Fibroblast of the conjunctiva (primary cell): ENCODE measurements at regions not wholly inside any gene's neighbourhood (a gene's known extent, or its start where the extent isn't known, plus 50 kb on each side); places are given as distances from the start of the nearest gene placed in this dataset.
"Not testable (repeated sequence)": the region's sequence is repeated elsewhere in the genome, so short reads cannot be mapped to it uniquely, and the experiment has no call there.

Source experiments
- DNase-seq: peaks from one replicate; pipeline ENCODE4 v3.0.0-alpha.2; 2010; ENCODE audit warnings: low read depth

GRCh38 chr5:127216143-127216542, 74.5 kb upstream of the MEGF10 start:
- no peak for DNase-seq

DNA sequence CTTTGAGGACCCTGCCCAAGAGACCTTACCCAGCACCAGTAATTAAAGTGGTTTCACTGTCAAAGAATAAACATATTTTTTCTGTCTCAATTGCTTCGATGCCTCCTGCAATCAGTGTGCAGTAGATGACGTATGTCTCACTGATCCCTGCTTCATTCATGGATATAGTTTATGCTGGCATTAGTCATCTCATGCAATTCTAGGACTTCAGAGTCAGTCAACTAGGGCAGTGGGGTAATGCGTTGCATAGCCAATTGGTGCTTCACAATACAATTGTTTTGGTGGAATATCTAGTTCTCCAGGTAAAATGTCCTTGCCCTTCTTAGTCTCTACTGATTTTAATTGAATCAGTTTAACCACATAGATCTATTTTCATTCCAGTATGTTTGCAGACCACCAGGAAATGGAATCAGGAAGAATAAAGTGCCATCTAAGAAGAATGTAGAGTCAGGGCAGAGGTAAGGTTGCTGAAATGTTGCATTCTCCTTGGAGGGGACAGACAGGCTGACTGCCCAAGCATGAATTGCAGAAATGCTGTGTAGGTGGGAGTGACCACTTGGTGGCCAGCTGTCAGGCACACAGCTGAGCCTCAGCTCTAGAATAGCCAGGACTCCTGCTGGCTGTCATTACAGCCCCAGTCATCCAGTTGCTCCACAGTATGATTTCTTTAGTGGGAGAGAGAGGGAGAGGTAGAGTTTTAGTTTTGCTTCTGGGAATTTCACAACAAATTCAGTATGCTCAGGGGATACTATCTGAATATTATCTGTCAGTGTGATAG, 73.5 kb upstream of the MEGF10 start:
- no peak for DNase-seq

DNA sequence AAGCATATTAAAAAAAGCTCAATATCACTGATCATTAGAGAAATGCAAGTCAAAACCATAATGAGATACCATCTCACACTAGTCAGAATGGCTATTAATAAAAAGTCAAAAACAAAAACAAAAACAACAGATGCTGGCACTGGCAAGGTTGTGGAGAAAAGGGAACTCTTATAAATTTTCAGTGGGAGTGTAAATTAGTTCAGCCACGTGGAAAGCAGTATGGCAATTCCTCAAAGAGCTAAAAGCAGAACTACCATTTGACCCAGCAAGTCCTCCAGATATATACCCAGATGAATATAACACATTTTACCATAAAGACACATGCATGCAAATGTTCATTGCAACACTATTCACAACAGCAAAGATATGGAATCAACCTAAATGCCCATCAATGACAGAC, 68.7 kb upstream of the MEGF10 start:
- DNase-seq, result not testable (repeated sequence)

- not testable (repeated sequence) for DNase-seq
These were observed 67.9 kb upstream of the MEGF10 start for GRCh38 chr5:127222571-127223156.

GRCh38 chr5:127223256-127223974, 67.2 kb upstream of the MEGF10 start:
- no peak for DNase-seq

DNA sequence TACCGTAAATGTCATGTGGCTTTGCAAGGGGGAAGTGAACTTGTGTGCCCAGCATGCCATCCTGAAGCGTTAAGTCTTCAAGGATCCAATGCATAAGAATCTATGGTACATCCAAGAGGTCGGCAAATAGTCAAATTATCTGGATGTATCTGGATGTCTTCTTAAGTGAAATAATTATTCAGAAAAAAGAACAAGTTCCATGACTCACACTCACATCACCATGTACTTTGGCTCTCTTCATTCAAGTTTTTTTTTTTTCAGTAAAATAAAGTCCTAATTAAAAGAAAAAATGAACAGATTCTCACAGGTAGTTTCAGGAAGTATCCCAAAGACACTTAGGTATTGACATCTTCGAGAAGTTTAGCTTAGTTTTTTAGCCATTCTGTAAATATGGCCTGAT, 62.7 kb upstream of the MEGF10 start:
- no peak for DNase-seq

DNA sequence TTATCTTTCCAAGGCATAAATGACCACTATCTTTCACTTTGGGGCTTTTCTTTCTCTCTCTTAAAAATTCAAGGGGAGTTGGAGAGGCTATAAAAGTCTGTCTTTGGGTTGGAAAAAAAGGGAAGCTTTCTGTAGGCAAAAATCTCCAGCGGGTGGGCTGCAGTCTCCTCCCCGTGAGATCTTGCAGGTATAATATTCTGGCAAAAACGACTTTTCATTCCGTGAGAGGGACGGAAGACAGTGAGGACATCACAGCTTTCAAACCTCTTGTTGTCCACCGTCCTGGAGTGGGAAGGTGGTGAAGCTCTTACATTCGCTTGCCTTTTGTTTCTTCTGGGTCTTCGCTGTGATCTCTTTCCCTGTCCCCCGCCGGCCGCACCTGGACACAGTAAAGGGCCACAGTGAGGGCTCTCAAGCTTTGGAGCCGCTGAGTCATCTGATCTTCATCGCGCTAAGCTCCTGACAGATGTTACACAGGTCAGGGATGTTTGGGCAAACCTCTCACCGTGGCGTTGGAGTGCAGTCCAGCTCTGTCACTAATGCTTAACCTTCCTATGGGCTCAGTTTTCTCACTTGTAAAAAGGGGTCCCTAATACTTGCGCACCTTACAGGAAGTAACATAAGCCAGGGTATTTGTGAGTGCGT, 61.9 kb upstream of the MEGF10 start:
- no peak for DNase-seq

GRCh38 chr5:127229185-127229889, 61.3 kb upstream of the MEGF10 start:
- DNase-seq, result no peak

DNA sequence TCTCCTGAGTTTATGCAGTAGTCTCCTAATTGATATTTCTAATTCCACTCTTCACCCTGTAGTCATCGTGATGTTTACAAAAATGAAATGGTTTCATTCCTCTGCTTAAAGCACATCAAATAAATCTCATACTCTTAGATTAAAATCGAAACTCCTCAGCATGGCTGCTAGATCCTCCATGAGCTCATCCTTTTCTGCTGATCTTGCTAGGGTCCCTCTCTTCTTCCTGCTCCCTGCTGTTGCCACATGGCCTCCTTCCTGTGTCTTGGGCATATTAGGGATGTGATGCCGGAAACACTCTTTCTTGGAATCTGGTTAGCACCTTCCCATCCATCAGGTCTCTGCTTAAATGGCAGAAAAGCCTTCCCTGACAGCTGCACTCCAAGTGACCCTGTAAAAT, 59.5 kb upstream of the MEGF10 start:
- DNase-seq, result no peak

GRCh38 chr5:127233590-127233989, 57.0 kb upstream of the MEGF10 start:
- DNase-seq, result no peak

DNA sequence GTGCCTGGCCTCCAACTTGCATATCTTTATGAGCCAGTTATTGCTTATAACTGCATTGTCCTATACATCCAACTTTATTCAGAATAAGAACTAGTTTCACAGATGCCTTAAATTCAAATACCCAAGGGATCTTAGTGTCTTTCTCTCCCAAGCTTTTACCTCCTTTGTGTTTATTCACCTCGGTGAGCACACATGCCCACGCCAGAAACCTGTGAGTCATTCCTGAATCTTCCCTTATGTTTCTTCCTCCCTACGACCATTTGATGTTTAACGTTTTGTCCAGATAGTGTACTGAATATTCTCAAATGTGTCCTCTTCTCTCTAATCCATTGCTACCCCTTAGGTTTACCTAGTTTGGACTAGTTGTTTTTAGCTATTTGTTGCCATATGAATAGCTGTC, 55.5 kb upstream of the MEGF10 start:
- no peak for DNase-seq

- DNase-seq, result no peak
These were observed 54.3 kb upstream of the MEGF10 start for GRCh38 chr5:127236254-127236653.
